GM21526 (cell line): ENCODE measurements at regions not wholly inside any gene's neighbourhood (a gene's known extent, or its start where the extent isn't known, plus 50 kb on each side); places are given as distances from the start of the nearest gene placed in this dataset.

Experiments
- ATAC-seq: cut with Tn5 transposase; IDR thresholded peaks from one replicate; pipeline ENCODE4 v1.9.1; 2021; ENCODE audit warnings: moderate library complexity; ENCODE audit not compliant: unreplicated experiment, low FRiP score

- peak; percentile 93 for ATAC-seq
Measured at GRCh38 chr10:25113191-25114035, 61.4 kb upstream of the GPR158 start.

- ATAC-seq, result no peak
Measured at GRCh38 chr10:25114036-25114411, 60.8 kb upstream of the GPR158 start.

- ATAC-seq, result no peak
Measured at GRCh38 chr10:25117757-25118156, 57.0 kb upstream of the GPR158 start.

- ATAC-seq, result no peak
Measured at GRCh38 chr10:25120188-25120587, 54.6 kb upstream of the GPR158 start.
